ENCODE measurements at regions not wholly inside any gene's neighbourhood (a gene's known extent, or its start where the extent isn't known, plus 50 kb on each side); places are given as distances from the start of the nearest gene placed in this dataset.
"Not testable (repeated sequence)": the region's sequence is repeated elsewhere in the genome, so short reads cannot be mapped to it uniquely, and the experiment has no call there.

DNA sequence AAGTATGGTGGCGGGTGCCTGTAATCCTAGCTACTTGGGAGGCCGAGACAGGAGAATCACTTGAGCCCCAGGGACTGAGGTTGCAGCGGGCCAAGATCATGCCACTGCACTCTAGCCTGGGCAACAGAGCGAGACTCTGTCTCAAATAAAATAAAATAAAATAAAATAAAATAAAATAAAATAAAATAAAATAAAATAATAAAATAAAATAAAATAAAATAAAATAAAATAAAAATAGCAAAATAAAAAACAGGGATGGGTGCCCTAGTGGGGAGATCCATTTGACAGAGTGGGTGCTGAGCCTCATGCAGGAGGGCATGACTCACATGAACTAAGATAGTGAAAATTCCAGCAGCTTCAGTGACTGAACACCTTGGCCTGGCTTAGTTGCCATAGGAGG, 460.7 kb downstream of the PLPP3 start:
- ChIA-PET RAD21 (ENCODE audit: unreplicated experiment) (interaction anchor here (0.9 kb wide), 1 partner anchor 466 kb away, joined by 3 read pairs; no protein-coding TSS in a partner anchor), POLR2A (interaction anchor here (1.3 kb wide), 1 partner anchor 14 kb away, joined by 4 read pairs; no protein-coding TSS in a partner anchor), SMC1A (ENCODE audit: uncharacterized antibody, unreplicated experiment) (interaction anchor here (0.8 to 3.7 kb wide), 3 partner anchors 9 to 13 kb away, joined by 3 to 23 read pairs (median 3); no protein-coding TSS in a partner anchor), CTCF (interaction anchor here (0.9 to 1.3 kb wide), 3 partner anchors 11 to 16 kb away, joined by 3 to 4 read pairs (median 3); no protein-coding TSS in a partner anchor)
- H3K9me3 ChIP-seq (replicated peaks; ENCODE audit: control insufficient read depth, insufficient read depth, low read length); H4K20me1 ChIP-seq (ENCODE audit: control insufficient read depth, insufficient read depth); H3K79me2 ChIP-seq (ENCODE audit: control insufficient read depth, insufficient read depth, low read length); H2AFZ ChIP-seq (ENCODE audit: control insufficient read depth, low read depth, low read length); H3K27ac ChIP-seq (ENCODE audit: control insufficient read depth, insufficient read depth); DNase-seq (ENCODE audit: low read depth, low spot score); H3K27me3 ChIP-seq (replicated peaks in 1 of 2; ENCODE audit: control insufficient read depth in 2 of 2, insufficient read depth in 2 of 2, low read length in 1 of 2); H3K36me3 ChIP-seq (ENCODE audit: control insufficient read depth in 2 of 2, insufficient read depth in 2 of 2, low read length in 1 of 2); intact Hi-C loops (cut with micrococcal nuclease; ENCODE audit: unreplicated experiment); BruUV-seq (replicated peaks); H3K9ac ChIP-seq (ENCODE audit: control insufficient read depth, insufficient read depth, low read length); ATAC-seq; H3K4me3 ChIP-seq; FAIRE-seq; H3K4me1 ChIP-seq (ENCODE audit: control insufficient read depth, insufficient read depth, low read length); in situ Hi-C loops (cut with MboI); H3K4me2 ChIP-seq (ENCODE audit: control insufficient read depth, insufficient read depth): not testable (repeated sequence)
- 37% methylated on average over 4 of the region's 4 CpGs for WGBS (ENCODE audit: insufficient coverage, insufficient replicate concordance, low lambda C conversion rate, missing lambda C conversion rate)

DNA sequence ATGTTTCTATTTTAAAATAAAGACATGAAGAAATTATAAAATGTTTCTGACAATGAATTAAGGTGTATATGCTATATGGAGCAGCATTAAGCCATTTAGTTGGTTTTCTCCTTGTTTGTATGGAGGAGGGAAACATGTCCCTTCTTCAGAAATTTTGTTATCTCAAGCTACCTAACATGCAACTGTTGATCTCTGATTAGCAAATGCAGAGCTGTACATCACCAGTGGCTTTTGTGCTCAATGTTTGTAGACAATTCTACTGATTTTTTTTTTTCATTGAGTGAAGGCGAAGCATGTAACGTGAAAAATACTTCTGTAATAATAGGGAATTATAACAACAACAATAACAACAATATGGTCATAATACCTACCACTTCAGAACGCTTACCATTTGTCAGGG, 463.7 kb downstream of the PLPP3 start:
- WGBS (ENCODE audit: insufficient coverage, insufficient replicate concordance, low lambda C conversion rate, missing lambda C conversion rate) = 0% methylated on average over 3 of the region's 3 CpGs
- ChIA-PET POLR2A (interaction anchor here (1.2 to 1.6 kb wide), 2 partner anchors 9 to 18 kb away, joined by 4 to 5 read pairs; no protein-coding TSS in a partner anchor), RAD21 (ENCODE audit: unreplicated experiment) (interaction anchor here (0.7 to 2.3 kb wide), 5 partner anchors 9 to 208 kb away, joined by 3 to 10 read pairs (median 3); no protein-coding TSS in a partner anchor), CTCF (interaction anchor here (0.7 to 1.3 kb wide), 3 partner anchors 8 to 277 kb away, joined by 3 to 8 read pairs (median 3); no protein-coding TSS in a partner anchor), SMC1A (ENCODE audit: uncharacterized antibody, unreplicated experiment) (interaction anchor here (0.9 to 2.6 kb wide), 9 partner anchors 9 to 72 kb away, joined by 3 to 16 read pairs (median 7); no protein-coding TSS in a partner anchor)
- H4K20me1 ChIP-seq (ENCODE audit: control insufficient read depth, insufficient read depth) = no peaks in the 10 kb centered on the region
- BruUV-seq (replicated peaks) = no TSS peak
- H2AFZ ChIP-seq (ENCODE audit: control insufficient read depth, low read depth, low read length) = no peak overlapping the region
- in situ Hi-C loops (cut with MboI) = no loop called here
- H3K27ac ChIP-seq (ENCODE audit: control insufficient read depth, insufficient read depth) = no peak overlapping the region
- H3K27me3 ChIP-seq (replicated peaks in 1 of 2; ENCODE audit: control insufficient read depth in 2 of 2, insufficient read depth in 2 of 2, low read length in 1 of 2) = no peaks in the 10 kb centered on the region
- DNase-seq (ENCODE audit: low read depth, low spot score) (no peak), FAIRE-seq (no peak), ATAC-seq (no peak)
- H3K4me2 ChIP-seq (ENCODE audit: control insufficient read depth, insufficient read depth) = no peak overlapping the region
- no peaks in the 10 kb centered on the region for H3K36me3 ChIP-seq (ENCODE audit: control insufficient read depth in 2 of 2, insufficient read depth in 2 of 2, low read length in 1 of 2)
- no peak overlapping the region for H3K4me3 ChIP-seq
- no peaks in the 10 kb centered on the region; the same call in 1 of the 3 replicates for H3K9me3 ChIP-seq (replicated peaks; ENCODE audit: control insufficient read depth, insufficient read depth, low read length)
- no peaks in the 10 kb centered on the region for H3K4me1 ChIP-seq (ENCODE audit: control insufficient read depth, insufficient read depth, low read length)
- H3K9ac ChIP-seq (ENCODE audit: control insufficient read depth, insufficient read depth, low read length) = no peak overlapping the region
- H3K79me2 ChIP-seq (ENCODE audit: control insufficient read depth, insufficient read depth, low read length) = no peaks in the 10 kb centered on the region
- intact Hi-C loops (cut with micrococcal nuclease; ENCODE audit: unreplicated experiment) = no loop called here
- TF ChIP-seq IKZF2 (IDR thresholded peaks at IDR 0.05) (no peak), SUPT20H (IDR thresholded peaks at IDR 0.05; ENCODE audit: borderline replicate concordance, control insufficient read depth, low read depth, low read length) (no peak), CBX5 (IDR thresholded peaks at IDR 0.05; ENCODE audit: low read depth) (no peak), EED (IDR thresholded peaks at IDR 0.05; ENCODE audit: low read depth) (no peak), IKZF1 (conservative IDR thresholded peaks at IDR 0.05) (no peak), ZSCAN29 (IDR thresholded peaks at IDR 0.05) (no peak), CREB1 (IDR thresholded peaks at IDR 0.05; ENCODE audit: low read depth) (no peak), ZNF622 (IDR thresholded peaks at IDR 0.05) (no peak), JUND (IDR thresholded peaks at IDR 0.05; ENCODE audit: low read depth, low read length) (no peak), BACH1 (IDR thresholded peaks at IDR 0.05; ENCODE audit: borderline replicate concordance) (no peak), GABPA (IDR thresholded peaks at IDR 0.05; ENCODE audit: low read depth) (no peak), FOXK2 (IDR thresholded peaks at IDR 0.05) (no peak), POU2F2 (IDR thresholded peaks at IDR 0.05; ENCODE audit: borderline replicate concordance, low read depth, low read length) (no peak)
- TF ChIP-seq, protein P1, sequence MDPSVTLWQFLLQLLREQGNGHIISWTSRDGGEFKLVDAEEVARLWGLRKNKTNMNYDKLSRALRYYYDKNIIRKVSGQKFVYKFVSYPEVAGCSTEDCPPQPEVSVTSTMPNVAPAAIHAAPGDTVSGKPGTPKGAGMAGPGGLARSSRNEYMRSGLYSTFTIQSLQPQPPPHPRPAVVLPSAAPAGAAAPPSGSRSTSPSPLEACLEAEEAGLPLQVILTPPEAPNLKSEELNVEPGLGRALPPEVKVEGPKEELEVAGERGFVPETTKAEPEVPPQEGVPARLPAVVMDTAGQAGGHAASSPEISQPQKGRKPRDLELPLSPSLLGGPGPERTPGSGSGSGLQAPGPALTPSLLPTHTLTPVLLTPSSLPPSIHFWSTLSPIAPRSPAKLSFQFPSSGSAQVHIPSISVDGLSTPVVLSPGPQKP (IDR thresholded peaks at IDR 0.05; ENCODE audit: low read depth, low read length) = no peak
- TF ChIP-seq, protein P2, sequence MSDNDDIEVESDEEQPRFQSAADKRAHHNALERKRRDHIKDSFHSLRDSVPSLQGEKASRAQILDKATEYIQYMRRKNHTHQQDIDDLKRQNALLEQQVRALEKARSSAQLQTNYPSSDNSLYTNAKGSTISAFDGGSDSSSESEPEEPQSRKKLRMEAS (IDR thresholded peaks at IDR 0.05; ENCODE audit: low read depth, low read length) = no peak
